Stimulated activated CD4-positive, alpha-beta T cell treated with anti-CD3 and anti-CD28 coated beads, Interleukin-4, amount 100 ng/mL, for 48 hours (primary cell): ENCODE measurements at regions not wholly inside any gene's neighbourhood (a gene's known extent, or its start where the extent isn't known, plus 50 kb on each side); places are given as distances from the start of the nearest gene placed in this dataset.
"Not testable (repeated sequence)": the region's sequence is repeated elsewhere in the genome, so short reads cannot be mapped to it uniquely, and the experiment has no call there.

ENCODE experiments used
- DNase-seq, 2 donors: peaks; one replicate each; pipeline ENCODE4 v3.0.0-alpha.2; 2020; ENCODE audit warnings: low read depth in 2 of 2

GRCh38 chr1:29569971-29570634 lies 333.8 kb downstream of the PTPRU start:
- DNase-seq, result no peak

- DNase-seq, result no peak
Observed at GRCh38 chr1:29567257-29567656, 330.9 kb downstream of the PTPRU start.

GRCh38 chr1:29565490-29565889 lies 329.2 kb downstream of the PTPRU start:
- no peak for DNase-seq

- no peak for DNase-seq
Observed at GRCh38 chr1:29563571-29563970, 327.2 kb downstream of the PTPRU start.

- no peak for DNase-seq
Observed at GRCh38 chr1:29563092-29563491, 326.8 kb downstream of the PTPRU start.

- no peak for DNase-seq
Observed at GRCh38 chr1:29559056-29559455, 322.7 kb downstream of the PTPRU start.

- DNase-seq, result no peak
Observed at GRCh38 chr1:29557701-29558600, 321.6 kb downstream of the PTPRU start.

GRCh38 chr1:29557066-29557465 lies 320.7 kb downstream of the PTPRU start:
- DNase-seq, result no peak

GRCh38 chr1:29556657-29557056 lies 320.3 kb downstream of the PTPRU start:
- no peak for DNase-seq

- no peak for DNase-seq
Observed at GRCh38 chr1:29555043-29555620, 318.8 kb downstream of the PTPRU start.

- no peak for DNase-seq
Observed at GRCh38 chr1:29554208-29554778, 318.0 kb downstream of the PTPRU start.

GRCh38 chr1:29551123-29551936 lies 315.0 kb downstream of the PTPRU start:
- no peak for DNase-seq

GRCh38 chr1:29550119-29550841 lies 314.0 kb downstream of the PTPRU start:
- DNase-seq, result no peak

- not testable (repeated sequence) for DNase-seq
Observed at GRCh38 chr1:29549728-29550118, 313.4 kb downstream of the PTPRU start.

- no peak for DNase-seq
Observed at GRCh38 chr1:29549001-29549400, 312.7 kb downstream of the PTPRU start.

- DNase-seq, result no peak
Observed at GRCh38 chr1:29548091-29548490, 311.8 kb downstream of the PTPRU start.

- DNase-seq, result no peak
Observed at GRCh38 chr1:29547300-29547699, 311.0 kb downstream of the PTPRU start.

- DNase-seq, result no peak
Observed at GRCh38 chr1:29546496-29546895, 310.2 kb downstream of the PTPRU start.

- no peak for DNase-seq
Observed at GRCh38 chr1:29544406-29544805, 308.1 kb downstream of the PTPRU start.

- DNase-seq, result no peak
Observed at GRCh38 chr1:29543586-29543985, 307.3 kb downstream of the PTPRU start.

GRCh38 chr1:29542548-29542947 lies 306.2 kb downstream of the PTPRU start:
- DNase-seq, result no peak
